Adrenal gland (tissue), 5 donors: ENCODE measurements at regions not wholly inside any gene's neighbourhood (a gene's known extent, or its start where the extent isn't known, plus 50 kb on each side); places are given as distances from the start of the nearest gene placed in this dataset.

Experiments used
- CTCF ChIP-seq, 6 experiments: fragments of 450-650 bp in 4 of 6; fragments of 200-600 bp in 2 of 6; sonication (generic) in 1 of 6; IDR thresholded peaks; 1 replicate in 5 of 6; 2 replicates in 1 of 6; pipeline versions ENCODE4 v1.5.1 to v1.8.0; 2016 to 2021; ENCODE audit warnings: antibody characterized with exemption in 6 of 6, mild to moderate bottlenecking in 2 of 6, moderate library complexity in 1 of 6
- POLR2A ChIP-seq, 2 donors: fragments of 450-650 bp; IDR thresholded peaks; one replicate each; pipeline ENCODE4 v1.6.1; 2017; ENCODE audit warnings: antibody characterized with exemption in 2 of 2, mild to moderate bottlenecking in 2 of 2, moderate library complexity in 1 of 2
- donor health status: DM: no; HTN: no; CAD: no.

- TF ChIP-seq CTCF (IDR thresholded peaks at IDR 0.05) (no peak), POLR2A (IDR thresholded peaks at IDR 0.05) (no peak)
These were observed 147.7 kb upstream of the AKR1E2 start for GRCh38 chr10:4678023-4678950.
